Right renal pelvis (tissue), 4 donors: ENCODE measurements at regions not wholly inside any gene's neighbourhood (a gene's known extent, or its start where the extent isn't known, plus 50 kb on each side); places are given as distances from the start of the nearest gene placed in this dataset.

Experiments used
- DNase-seq, 4 donors: peaks; one replicate each; pipeline ENCODE4 v3.0.0-alpha.2; 2013; ENCODE audit warnings: low read depth in 4 of 4, low spot score in 3 of 4, missing footprints in 1 of 4

GRCh38 chr10:43945094-43945730 is 296.5 kb upstream of the ZNF32 start:
- no peak for DNase-seq

GRCh38 chr10:43944381-43945093 is 295.9 kb upstream of the ZNF32 start:
- DNase-seq = no peak

DNA sequence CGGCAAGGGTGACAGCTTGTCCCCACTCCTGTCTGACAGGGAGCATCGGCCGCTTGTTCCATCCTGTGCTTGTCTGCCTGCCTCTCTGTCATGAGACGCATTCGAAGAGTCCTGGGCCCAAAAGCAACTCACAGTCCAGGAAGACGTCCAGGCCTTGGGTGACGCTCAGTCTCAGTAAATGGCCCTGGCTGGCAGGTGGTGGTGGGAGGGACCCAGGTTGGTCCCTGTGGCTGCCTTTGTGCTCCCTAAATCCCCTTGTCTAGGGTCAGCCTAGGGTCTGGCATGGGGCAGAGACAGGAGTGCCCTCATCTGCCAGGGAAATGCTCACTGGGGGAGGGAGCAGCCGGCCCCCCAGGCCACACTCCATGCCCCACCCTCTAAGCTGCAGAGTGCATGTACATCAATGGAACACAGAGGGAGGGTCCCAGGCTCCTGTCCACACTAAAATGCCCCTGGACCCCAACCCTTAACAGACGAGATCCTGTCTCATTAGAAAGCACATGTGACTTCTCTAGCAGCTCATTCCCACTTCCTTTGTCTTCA is 295.2 kb upstream of the ZNF32 start:
- no peak for DNase-seq

- no peak for DNase-seq
Observed at GRCh38 chr10:43943119-43943817, 294.6 kb upstream of the ZNF32 start.

- DNase-seq = no peak
Observed at GRCh38 chr10:43942096-43942850, 293.6 kb upstream of the ZNF32 start.

DNA sequence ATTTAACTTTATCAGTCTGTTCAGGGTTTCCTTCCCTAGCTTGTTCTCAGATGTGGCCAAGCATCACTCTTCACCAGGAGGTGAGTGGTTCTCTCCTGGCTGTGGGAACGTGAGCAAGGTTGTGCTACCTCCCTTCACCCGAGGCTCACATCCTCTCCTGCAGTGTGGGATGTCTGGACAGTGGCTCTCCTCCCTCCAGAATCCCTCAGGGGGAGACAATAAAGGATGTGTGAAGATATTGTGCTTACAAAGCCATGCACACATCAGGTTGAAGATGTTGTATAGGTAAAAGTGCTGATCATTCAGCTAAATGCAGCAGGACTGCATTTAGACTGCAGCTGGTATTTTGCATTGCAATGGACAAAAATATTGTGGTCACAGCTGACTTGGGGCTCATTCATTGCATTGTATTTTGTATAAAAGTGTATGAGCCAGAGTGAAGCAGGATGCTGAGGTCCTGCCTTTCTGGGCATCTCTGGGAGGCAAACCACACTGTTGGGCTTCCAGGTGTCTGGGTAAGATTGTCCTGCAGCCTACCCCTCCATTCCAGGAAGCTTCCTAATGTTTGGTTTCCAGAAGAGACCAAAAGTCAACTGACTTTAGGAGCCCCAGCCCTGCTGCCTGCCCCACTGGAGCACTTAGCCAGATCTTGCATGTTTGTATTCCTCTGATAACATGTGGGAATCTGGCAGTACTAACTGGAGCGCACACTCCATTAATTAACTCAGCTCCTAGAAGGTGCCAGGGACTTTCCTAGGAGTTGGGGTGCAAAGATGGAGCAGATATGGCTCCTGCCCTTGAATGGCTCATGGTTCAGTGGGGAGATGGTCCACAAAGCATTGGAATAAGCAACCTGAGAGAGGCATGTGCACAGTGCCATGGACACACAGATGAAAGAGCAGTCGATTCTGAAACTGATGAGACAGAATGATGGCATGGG is 292.5 kb upstream of the ZNF32 start:
- DNase-seq = no peak

GRCh38 chr10:43939939-43940820 is 291.5 kb upstream of the ZNF32 start:
- DNase-seq = no peak

DNA sequence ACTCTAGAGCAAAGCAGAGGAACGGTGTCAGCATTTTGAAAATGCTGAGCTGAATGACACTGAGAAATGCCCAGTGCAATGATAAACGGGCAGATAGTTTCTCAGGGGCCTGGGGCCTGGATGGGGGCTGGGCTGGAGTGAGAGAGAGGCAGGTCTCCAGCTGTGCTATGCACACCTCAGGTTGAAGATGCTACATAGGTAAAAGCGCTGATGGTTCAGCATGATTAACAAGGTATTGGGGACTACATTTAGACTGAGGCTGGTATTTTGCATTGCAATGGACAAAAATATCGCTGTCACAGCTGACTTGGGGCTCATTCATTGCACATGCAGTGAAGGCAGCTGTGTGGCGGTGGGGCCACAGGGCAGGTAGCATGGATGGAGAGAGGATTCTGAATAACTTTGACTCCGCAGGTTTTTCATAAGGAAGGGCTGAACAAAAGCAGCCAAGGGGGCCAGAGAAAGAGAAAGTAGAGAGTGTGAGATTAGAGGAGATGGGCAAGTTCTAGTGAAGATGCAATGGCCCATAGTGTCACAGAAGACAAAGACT is 290.8 kb upstream of the ZNF32 start:
- DNase-seq = no peak

GRCh38 chr10:43938810-43939209 is 290.1 kb upstream of the ZNF32 start:
- no peak for DNase-seq

GRCh38 chr10:43931308-43931930 is 282.7 kb upstream of the ZNF32 start:
- DNase-seq = no peak

DNA sequence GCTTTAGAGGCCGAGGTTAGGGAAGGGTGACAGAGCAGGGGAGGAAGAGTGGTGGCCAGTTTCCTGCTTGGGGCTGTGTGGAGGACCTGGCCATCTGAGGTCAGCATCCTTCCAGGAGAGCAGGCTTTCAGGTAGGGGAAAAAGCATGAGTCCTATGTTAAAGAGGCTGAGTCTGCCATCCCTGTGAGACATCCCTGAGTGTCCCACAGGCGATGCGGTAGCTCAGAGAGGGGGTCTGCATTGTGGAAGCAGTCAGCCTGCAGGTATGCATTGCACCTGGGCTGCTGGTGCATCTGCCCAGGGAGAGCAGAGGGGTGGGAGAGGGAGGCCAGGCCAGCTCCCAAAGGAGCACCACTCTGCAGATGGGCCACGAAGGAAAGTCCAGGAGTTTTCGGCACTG is 282.1 kb upstream of the ZNF32 start:
- no peak for DNase-seq

GRCh38 chr10:43930243-43930642 is 281.6 kb upstream of the ZNF32 start:
- DNase-seq = no peak

GRCh38 chr10:43929122-43929521 is 280.4 kb upstream of the ZNF32 start:
- DNase-seq = no peak

DNA sequence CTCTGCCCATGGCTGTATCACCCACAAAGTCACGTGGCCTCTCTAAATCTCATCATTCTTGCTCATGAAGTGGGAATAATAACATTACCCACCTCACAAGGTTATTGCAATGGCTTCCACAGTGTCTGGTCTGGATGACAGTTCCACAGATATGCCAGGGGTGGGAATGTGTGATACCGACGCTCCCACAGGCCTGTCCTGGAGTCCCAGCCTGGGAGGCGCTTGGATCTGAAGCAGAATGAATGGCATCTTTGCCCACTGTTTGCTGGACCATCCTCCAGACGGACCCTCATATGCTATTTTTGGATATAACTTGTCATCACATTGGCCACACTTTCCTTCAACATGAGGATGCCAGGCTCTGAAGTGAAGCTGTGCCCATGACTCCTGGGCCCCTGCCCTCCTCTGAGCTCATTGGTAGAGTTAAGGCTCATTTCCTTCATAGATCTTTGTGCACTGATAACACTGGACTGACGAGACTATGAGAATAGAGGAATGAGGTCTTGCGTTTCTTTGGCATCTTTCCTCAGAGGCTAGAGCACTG is 279.8 kb upstream of the ZNF32 start:
- no peak for DNase-seq

DNA sequence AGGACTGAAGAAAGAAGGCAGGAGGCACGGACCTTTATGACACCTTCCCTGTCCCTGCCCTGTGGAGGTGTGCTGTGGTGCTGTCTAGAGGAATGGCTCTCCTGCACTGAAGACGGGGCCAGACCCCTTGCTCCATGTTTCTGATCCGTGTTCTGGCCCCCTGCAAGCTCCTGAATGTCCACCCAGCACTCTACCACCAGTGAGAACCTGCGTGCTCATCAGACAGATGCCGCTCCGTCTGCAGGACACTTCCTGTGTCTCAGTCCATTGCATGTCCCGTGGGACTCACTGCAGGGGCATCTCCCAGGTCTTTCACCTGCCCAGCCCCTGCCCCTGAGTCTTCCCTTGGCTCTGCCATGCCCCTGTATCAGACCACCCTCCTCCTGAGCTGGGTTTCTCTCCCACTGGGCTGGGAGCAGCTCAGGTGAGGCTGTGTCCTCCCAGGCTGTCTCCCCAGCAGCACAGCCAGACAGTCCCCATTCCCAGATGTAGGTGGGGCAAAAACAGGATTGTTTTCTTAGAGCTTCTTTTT is 278.3 kb upstream of the ZNF32 start:
- no peak for DNase-seq

DNA sequence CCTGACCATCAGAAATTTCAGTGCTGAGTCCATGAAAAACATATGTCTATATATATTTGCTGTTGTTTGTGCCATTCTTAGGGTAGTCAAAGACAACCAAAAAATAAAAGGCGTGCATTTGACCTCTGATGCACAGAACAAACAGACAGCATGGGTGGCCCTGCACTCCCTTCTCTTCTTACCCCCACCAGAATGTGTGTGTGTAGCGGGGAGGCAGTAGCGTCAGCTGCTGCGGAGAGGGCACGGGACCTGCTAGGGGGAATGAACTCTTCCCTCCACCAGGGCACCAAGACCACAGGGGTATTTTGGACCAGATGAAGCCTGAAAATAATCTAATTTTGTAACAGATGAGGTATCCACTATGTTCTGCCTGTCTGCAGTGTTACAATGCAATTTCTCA is 277.7 kb upstream of the ZNF32 start:
- no peak for DNase-seq

GRCh38 chr10:43925793-43926192 is 277.1 kb upstream of the ZNF32 start:
- DNase-seq = no peak

DNA sequence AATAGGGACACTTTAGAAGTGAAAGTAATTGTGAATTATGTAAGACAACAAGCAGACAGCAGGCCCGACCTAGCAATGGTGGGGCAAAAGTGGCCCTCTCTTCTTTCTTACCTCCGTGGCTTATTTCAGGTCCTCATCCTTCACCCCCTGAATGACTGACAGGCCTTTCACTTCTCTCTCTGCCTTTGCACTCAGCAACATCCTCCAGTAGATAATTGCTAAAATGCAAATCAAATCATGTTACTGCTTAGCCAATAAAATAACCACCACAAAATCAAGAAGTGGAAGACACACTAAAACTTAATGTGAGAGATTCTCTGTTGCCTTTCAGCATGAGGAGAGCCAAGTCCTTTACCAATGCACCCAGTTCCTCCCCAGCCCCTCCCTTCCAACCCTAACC is 274.6 kb upstream of the ZNF32 start:
- DNase-seq = no peak
